GM12892 (cell line): ENCODE measurements at regions not wholly inside any gene's neighbourhood (a gene's known extent, or its start where the extent isn't known, plus 50 kb on each side); places are given as distances from the start of the nearest gene placed in this dataset.

ENCODE experiments used
- DNase-seq: peaks from one replicate; pipeline ENCODE4 v3.0.0; 2011; ENCODE audit not compliant: insufficient read length
- FAIRE-seq: peaks from 2 replicates; lab custom pipeline; 2011; peaks lifted over from hg19 to GRCh38; lab: Jason Lieb, UNC
- POLR2A ChIP-seq: IDR thresholded peaks from 2 replicates; pipeline ENCODE4 v1.6.1; 2011; ENCODE audit warnings: low read depth, low read length, control low read depth
- POLR2AphosphoS5 ChIP-seq: IDR thresholded peaks from 2 replicates; pipeline ENCODE4 v1.6.1; 2011; ENCODE audit warnings: low read depth, low read length, control low read depth
- TAF1 ChIP-seq: IDR thresholded peaks from 2 replicates; pipeline ENCODE4 v1.6.1; 2011; ENCODE audit warnings: low read depth, mild to moderate bottlenecking, control low read depth, low read length, borderline replicate concordance

- DNase-seq (no peak), FAIRE-seq (no peak)
- TF ChIP-seq POLR2A, result no peak
- no peak for TF ChIP-seq POLR2AphosphoS5
- no peak for TF ChIP-seq TAF1
These were observed 436.8 kb upstream of the IGFBP3 start for GRCh38 chr7:46357851-46358250.

- FAIRE-seq, result no peak
- no peak for DNase-seq
- TF ChIP-seq TAF1 (no peak), POLR2A (no peak), POLR2AphosphoS5 (no peak)
These were observed 436.2 kb upstream of the IGFBP3 start for GRCh38 chr7:46357290-46357689.

DNA sequence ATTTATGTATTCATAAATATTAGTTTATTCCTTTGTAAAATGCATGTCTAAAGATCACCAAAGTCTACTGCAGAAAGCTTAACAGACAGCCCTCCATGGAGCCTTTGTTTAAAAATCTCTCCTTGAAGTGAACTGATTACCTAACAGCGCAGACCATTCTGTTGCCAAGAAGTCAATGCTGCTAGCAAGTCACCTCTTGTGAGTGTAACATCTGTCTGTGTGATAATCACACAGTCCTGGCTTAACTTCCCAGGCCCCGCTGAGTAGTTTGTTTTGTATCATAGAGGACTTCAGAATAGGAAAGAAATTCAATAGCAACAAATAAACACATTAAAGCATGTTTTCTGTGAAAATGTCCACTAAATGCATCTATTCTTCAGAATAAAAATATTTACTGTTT is 435.3 kb upstream of the IGFBP3 start:
- FAIRE-seq, result no peak
- TF ChIP-seq TAF1, result no peak
- no peak for TF ChIP-seq POLR2AphosphoS5
- TF ChIP-seq POLR2A, result no peak
- DNase-seq, result no peak

DNA sequence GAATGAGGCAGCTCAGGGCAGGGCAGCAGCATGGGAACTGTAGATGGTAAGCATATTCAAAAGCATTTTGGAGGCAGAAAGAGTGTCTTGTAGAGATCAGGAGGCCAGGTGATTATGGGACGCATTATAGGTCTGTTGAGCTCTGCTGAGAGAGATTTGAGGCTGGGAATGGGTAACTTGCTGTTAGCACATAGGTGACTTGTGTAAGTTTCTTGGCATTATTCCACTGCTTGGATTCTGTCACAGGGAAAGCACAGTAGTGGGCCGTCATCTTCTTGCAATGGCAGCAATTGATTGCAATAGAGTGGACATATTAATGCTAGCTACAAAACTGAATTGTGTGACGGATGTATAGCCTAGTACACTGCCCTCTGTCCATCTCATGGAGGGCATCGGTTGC is 434.3 kb upstream of the IGFBP3 start:
- DNase-seq (no peak), FAIRE-seq (no peak)
- TF ChIP-seq POLR2A (no peak), POLR2AphosphoS5 (no peak), TAF1 (no peak)

GRCh38 chr7:46352004-46352954 is 431.2 kb upstream of the IGFBP3 start:
- FAIRE-seq, result peak; percentile 84
- DNase-seq, result no peak
- no peak for TF ChIP-seq POLR2AphosphoS5
- no peak for TF ChIP-seq POLR2A
- TF ChIP-seq TAF1, result no peak

DNA sequence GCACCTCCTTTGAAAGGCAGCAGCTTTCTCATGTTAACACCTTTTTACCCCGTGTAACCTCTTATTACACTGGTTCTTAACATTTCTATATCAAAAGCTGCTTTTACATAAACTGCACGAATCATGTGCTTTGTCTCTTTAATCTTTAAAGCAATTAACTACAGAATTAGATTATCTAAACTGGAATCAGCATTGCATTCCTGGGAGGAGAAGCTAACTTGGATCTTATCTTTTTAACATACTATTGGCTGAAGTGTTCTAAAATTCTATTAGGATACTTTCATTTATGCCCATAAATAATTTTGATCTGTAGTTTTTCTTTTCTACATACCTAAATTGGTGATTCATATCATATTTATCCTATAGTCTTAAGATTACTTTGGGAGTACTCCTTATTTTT is 428.4 kb upstream of the IGFBP3 start:
- DNase-seq (no peak), FAIRE-seq (no peak)
- TF ChIP-seq TAF1, result no peak
- no peak for TF ChIP-seq POLR2AphosphoS5
- no peak for TF ChIP-seq POLR2A

DNA sequence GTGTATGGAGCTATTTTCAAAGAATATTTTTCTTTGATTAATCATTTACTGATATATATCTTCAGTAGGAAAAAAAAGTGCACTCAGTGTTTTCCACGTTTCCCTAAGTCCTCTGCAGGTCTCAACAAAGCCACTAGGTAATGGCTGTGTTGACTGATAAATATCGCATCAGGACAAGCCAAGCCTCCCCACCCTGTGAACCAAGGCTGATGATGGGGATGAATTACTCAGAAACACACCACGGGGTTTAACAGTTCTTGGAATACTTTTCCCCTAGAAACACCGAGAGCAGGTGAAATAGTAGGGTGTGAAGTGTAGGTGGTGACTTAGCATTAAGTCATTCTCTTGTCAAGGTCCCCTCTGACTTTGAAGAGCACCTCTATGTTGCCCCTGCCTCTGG is 423.5 kb upstream of the IGFBP3 start:
- TF ChIP-seq TAF1, result no peak
- no peak for TF ChIP-seq POLR2AphosphoS5
- no peak for TF ChIP-seq POLR2A
- FAIRE-seq (no peak), DNase-seq (no peak)

DNA sequence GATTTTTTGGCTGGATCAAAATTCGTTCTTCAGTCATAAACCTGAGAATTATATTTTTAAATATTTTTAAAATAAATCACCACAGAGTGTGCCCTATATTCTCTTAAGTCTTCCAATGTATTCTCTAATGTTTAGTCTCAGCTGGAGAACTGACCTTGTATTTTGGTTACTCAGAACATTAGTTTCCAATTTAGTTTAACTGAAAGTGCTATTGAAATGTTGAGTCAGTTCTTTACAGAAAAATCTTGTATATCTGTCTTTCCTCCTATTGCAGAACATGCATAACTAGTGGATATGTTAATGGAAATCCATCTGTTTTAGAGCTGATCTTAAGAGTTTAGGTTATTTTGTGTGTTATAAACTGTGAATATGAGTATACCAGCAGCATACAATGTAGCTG is 422.7 kb upstream of the IGFBP3 start:
- no peak for TF ChIP-seq POLR2A
- TF ChIP-seq POLR2AphosphoS5, result no peak
- TF ChIP-seq TAF1, result no peak
- FAIRE-seq (no peak), DNase-seq (no peak)

GRCh38 chr7:46322937-46323336 is 401.9 kb upstream of the IGFBP3 start:
- no peak for DNase-seq
- FAIRE-seq, result no peak
- TF ChIP-seq TAF1 (no peak), POLR2A (no peak), POLR2AphosphoS5 (no peak)

- FAIRE-seq, result no peak
- TF ChIP-seq POLR2A (no peak), POLR2AphosphoS5 (no peak), TAF1 (no peak)
- no peak for DNase-seq
These were observed 400.6 kb upstream of the IGFBP3 start for GRCh38 chr7:46321556-46322205.

DNA sequence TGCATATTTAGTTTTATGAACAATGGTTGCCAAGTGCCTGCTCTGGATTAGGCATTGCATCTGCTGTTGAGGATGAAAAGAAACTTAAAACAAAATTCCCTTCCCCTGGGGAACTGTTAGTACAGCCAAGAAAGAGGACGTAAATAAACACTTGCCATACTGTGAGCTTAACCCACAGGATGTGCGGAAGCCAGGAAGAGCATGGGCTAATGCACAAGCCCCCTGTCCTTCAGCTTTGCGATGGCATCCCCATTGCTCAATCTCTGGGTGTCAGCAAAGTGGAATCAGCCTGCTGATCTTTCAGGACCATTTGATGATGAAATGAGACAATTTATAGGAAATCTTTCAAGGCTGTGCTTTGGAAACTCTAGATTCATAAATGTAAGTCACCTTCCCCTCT is 399.9 kb upstream of the IGFBP3 start:
- no peak for FAIRE-seq

DNA sequence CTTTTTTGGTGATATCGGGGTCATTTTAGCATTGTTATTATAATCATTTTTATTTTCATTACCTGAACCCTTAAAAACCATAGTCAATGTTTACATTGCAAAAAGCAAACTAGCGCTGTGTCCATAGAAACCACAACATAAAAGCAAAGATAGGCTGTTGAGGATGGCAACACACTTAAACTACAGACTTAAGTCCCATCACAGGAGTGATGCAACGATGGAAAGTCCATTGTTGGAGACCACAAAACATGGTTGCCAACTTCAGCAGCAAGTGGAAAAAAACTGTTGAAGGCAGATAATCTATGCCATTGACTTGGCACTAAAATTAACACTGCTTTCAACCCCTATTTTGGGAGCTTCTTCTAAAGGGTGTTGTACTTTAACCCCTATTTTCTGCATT is 398.8 kb upstream of the IGFBP3 start:
- TF ChIP-seq TAF1, result no peak
- TF ChIP-seq POLR2A, result no peak
- no peak for TF ChIP-seq POLR2AphosphoS5
- FAIRE-seq (no peak), DNase-seq (no peak)

More for the DNA sequence above, 399.9 kb upstream of the IGFBP3 start:
- TF ChIP-seq POLR2AphosphoS5, result no peak
- TF ChIP-seq TAF1, result no peak
- no peak for TF ChIP-seq POLR2A
- no peak for DNase-seq
